RWPE1 (cell line): ENCODE measurements at regions not wholly inside any gene's neighbourhood (a gene's known extent, or its start where the extent isn't known, plus 50 kb on each side); places are given as distances from the start of the nearest gene placed in this dataset.

Source experiments
- CTCF ChIA-PET: fragments of 350-600 bp; sonication (Branson Sonifier 250); formaldehyde crosslinking; extraction: SDS; loops from one replicate; lab custom pipeline; 2021; lab: Yijun Ruan, JAX
- POLR2A ChIA-PET: fragments of 400-600 bp; formaldehyde crosslinking; extraction: SDS; loops from one replicate; lab custom pipeline; 2020; ENCODE audit warnings: antibody characterized with exemption; ENCODE audit not compliant: low non-redundant PET; lab: Yijun Ruan, JAX
- DNase-seq: peaks from one replicate; pipeline ENCODE4 v3.0.0; 2012; ENCODE audit warnings: low spot score
- H3K27ac ChIP-seq: fragments of 450-650 bp; 2 replicates; pipeline ENCODE4 v1.5.1; 2017
- CTCF ChIP-seq: fragments of 450-650 bp; conservative IDR thresholded peaks from 2 replicates; pipeline ENCODE4 v1.5.1; 2017; ENCODE audit warnings: low read depth, mild to moderate bottlenecking

- no peak overlapping the region for H3K27ac ChIP-seq
- POLR2A ChIA-PET = no interaction called here
- no peak for DNase-seq
- CTCF ChIA-PET = no interaction called here
- no peak for TF ChIP-seq CTCF
Measured at GRCh38 chr2:144230033-144230432, 289.9 kb downstream of the ZEB2 start.

GRCh38 chr2:144229296-144229695, 290.6 kb downstream of the ZEB2 start:
- POLR2A ChIA-PET = no interaction called here
- no peak for TF ChIP-seq CTCF
- CTCF ChIA-PET = no interaction called here
- DNase-seq = no peak
- H3K27ac ChIP-seq = no peak overlapping the region

GRCh38 chr2:144227427-144228105, 292.4 kb downstream of the ZEB2 start:
- DNase-seq = no peak
- TF ChIP-seq CTCF = no peak
- POLR2A ChIA-PET = no interaction called here
- CTCF ChIA-PET = interaction anchor here (0.5 kb wide), 1 partner anchor 160 kb away, joined by 3 read pairs; no protein-coding TSS in a partner anchor
- no peak overlapping the region for H3K27ac ChIP-seq

- no peak overlapping the region for H3K27ac ChIP-seq
- no peak for TF ChIP-seq CTCF
- DNase-seq = no peak
- ChIA-PET CTCF (no interaction called here), POLR2A (no interaction called here)
Measured at GRCh38 chr2:144225076-144225475, 294.8 kb downstream of the ZEB2 start.

GRCh38 chr2:144224472-144224871, 295.4 kb downstream of the ZEB2 start:
- H3K27ac ChIP-seq = no peak overlapping the region
- CTCF ChIA-PET = no interaction called here
- TF ChIP-seq CTCF = no peak
- DNase-seq = no peak
- POLR2A ChIA-PET = no interaction called here

GRCh38 chr2:144219979-144220378, 299.9 kb downstream of the ZEB2 start:
- DNase-seq = no peak
- ChIA-PET POLR2A (no interaction called here), CTCF (interaction anchor here (0.7 kb wide), 1 partner anchor 719 kb away, joined by 3 read pairs; no protein-coding TSS in a partner anchor)
- no peak for TF ChIP-seq CTCF
- H3K27ac ChIP-seq = no peak overlapping the region
